ENCODE measurements at regions not wholly inside any gene's neighbourhood (a gene's known extent, or its start where the extent isn't known, plus 50 kb on each side); places are given as distances from the start of the nearest gene placed in this dataset.

GRCh38 chr12:90398285-90398836 lies 556.6 kb downstream of the CCER1 start:
- no peak for DNase-seq (ENCODE audit: low read depth)

- DNase-seq (ENCODE audit: low read depth): no peak
Measured at GRCh38 chr12:90396556-90396955, 558.4 kb downstream of the CCER1 start.

- DNase-seq (ENCODE audit: low read depth): no peak
Measured at GRCh38 chr12:90393652-90394051, 561.3 kb downstream of the CCER1 start.

- no peak for DNase-seq (ENCODE audit: low read depth)
Measured at GRCh38 chr12:90393089-90393488, 561.9 kb downstream of the CCER1 start.

GRCh38 chr12:90390947-90391346 lies 564.0 kb downstream of the CCER1 start:
- no peak for DNase-seq (ENCODE audit: low read depth)

- DNase-seq (ENCODE audit: low read depth): no peak
Measured at GRCh38 chr12:90368081-90368480, 586.9 kb downstream of the CCER1 start.

GRCh38 chr12:90366286-90366685 lies 588.7 kb downstream of the CCER1 start:
- DNase-seq (ENCODE audit: low read depth): peak; percentile 35

- no peak for DNase-seq (ENCODE audit: low read depth)
Measured at GRCh38 chr12:90360300-90360699, 594.7 kb downstream of the CCER1 start.

- no peak for DNase-seq (ENCODE audit: low read depth)
Measured at GRCh38 chr12:90355711-90356355, 599.1 kb downstream of the CCER1 start.

GRCh38 chr12:90343966-90344365 lies 611.0 kb downstream of the CCER1 start:
- DNase-seq (ENCODE audit: low read depth): no peak

- no peak for DNase-seq (ENCODE audit: low read depth)
Measured at GRCh38 chr12:90342081-90342480, 612.9 kb downstream of the CCER1 start.

- no peak for DNase-seq (ENCODE audit: low read depth)
Measured at GRCh38 chr12:90339837-90340236, 615.1 kb downstream of the CCER1 start.

- no peak for DNase-seq (ENCODE audit: low read depth)
Measured at GRCh38 chr12:90338365-90338764, 616.6 kb downstream of the CCER1 start.

- DNase-seq (ENCODE audit: low read depth): no peak
Measured at GRCh38 chr12:90337018-90337417, 618.0 kb downstream of the CCER1 start.

GRCh38 chr12:90335566-90335965 lies 619.4 kb downstream of the CCER1 start:
- DNase-seq (ENCODE audit: low read depth): no peak

- DNase-seq (ENCODE audit: low read depth): no peak
Measured at GRCh38 chr12:90333939-90334338, 621.0 kb downstream of the CCER1 start.

- no peak for DNase-seq (ENCODE audit: low read depth)
Measured at GRCh38 chr12:90333424-90333823, 621.6 kb downstream of the CCER1 start.

- DNase-seq (ENCODE audit: low read depth): no peak
Measured at GRCh38 chr12:90331821-90332220, 623.2 kb downstream of the CCER1 start.

GRCh38 chr12:90331262-90331661 lies 622.6 kb upstream of the ATP2B1 start:
- DNase-seq (ENCODE audit: low read depth): no peak

GRCh38 chr12:90327793-90328743 lies 619.4 kb upstream of the ATP2B1 start:
- DNase-seq (ENCODE audit: low read depth): no peak

GRCh38 chr12:90323217-90323616 lies 614.6 kb upstream of the ATP2B1 start:
- DNase-seq (ENCODE audit: low read depth): no peak

GRCh38 chr12:90322006-90322405 lies 613.4 kb upstream of the ATP2B1 start:
- DNase-seq (ENCODE audit: low read depth): no peak

- DNase-seq (ENCODE audit: low read depth): no peak
Measured at GRCh38 chr12:90321369-90321768, 612.7 kb upstream of the ATP2B1 start.

Data from EH (cell line).